HG03521 (cell line): ENCODE measurements at regions not wholly inside any gene's neighbourhood (a gene's known extent, or its start where the extent isn't known, plus 50 kb on each side); places are given as distances from the start of the nearest gene placed in this dataset.
A peak's percentile ranks its signal among the peaks of the same experiment; 100 is the strongest.
"Not testable (repeated sequence)": the region's sequence is repeated elsewhere in the genome, so short reads cannot be mapped to it uniquely, and the experiment has no call there.

ENCODE experiments used
- ATAC-seq: cut with Tn5 transposase; IDR thresholded peaks from one replicate; pipeline ENCODE4 v1.9.1; 2021; ENCODE audit warnings: mild to moderate bottlenecking, moderate library complexity; ENCODE audit not compliant: unreplicated experiment

DNA sequence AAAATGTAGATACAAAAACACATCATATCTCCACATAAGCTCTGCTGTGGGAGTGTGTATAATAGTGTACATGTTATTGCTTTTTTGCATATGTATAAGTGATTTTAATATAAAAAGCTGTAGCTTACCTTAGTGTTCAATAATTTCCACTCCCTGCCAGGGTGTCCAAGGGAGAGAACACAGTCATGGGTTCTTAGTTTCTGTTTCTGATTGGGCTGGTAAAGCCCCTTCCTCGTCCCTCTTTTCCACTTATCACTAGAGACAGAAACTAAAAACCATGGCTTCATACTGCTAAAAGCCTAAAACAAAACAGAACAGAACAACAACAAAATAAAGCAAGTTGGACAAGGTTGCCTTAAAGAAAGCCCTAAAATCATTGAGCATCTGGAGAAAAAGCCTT, 74.4 kb upstream of the S1PR3 start:
- no peak for ATAC-seq

DNA sequence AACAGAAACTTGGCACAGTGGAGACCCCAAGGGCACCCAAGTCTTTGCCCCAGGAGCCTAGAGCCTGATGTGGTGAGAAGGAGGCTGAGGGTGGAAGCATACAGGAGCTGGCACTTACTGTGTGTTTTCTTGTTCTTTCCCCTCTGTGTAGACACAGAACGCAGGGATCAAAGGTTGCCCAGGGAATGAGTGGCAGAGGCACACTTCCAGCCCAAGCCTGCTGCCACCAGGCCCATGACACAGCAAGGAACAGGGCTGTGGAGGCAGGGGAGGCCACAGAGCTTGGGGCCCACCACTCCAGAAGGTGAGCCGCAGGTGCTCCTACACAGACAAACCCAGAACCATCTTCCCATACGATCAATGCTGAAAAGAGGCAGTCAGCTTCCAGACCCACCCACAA, 73.9 kb upstream of the S1PR3 start:
- ATAC-seq, result no peak

- not testable (repeated sequence) for ATAC-seq
These were observed 72.7 kb upstream of the S1PR3 start for GRCh38 chr9:88918537-88918936.

DNA sequence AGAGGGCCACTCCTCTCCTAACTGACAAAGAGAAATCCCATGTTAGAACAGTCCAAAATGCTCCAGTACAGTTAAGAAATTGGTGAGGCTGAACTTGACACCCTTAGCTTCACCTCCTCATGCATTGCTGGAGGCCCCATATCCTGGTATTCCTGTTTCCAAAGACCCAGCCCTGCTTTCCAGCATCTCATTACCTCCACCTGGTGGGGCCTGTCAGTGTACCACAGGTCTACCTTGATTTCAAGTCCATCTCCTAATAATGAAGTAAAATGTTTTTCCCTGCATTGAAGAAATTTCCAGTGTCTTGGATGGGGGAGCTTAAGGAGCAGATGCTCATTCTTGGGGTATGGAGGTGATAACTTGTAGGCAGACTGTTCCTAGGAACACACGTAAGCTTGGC, 70.6 kb upstream of the S1PR3 start:
- ATAC-seq, result no peak

DNA sequence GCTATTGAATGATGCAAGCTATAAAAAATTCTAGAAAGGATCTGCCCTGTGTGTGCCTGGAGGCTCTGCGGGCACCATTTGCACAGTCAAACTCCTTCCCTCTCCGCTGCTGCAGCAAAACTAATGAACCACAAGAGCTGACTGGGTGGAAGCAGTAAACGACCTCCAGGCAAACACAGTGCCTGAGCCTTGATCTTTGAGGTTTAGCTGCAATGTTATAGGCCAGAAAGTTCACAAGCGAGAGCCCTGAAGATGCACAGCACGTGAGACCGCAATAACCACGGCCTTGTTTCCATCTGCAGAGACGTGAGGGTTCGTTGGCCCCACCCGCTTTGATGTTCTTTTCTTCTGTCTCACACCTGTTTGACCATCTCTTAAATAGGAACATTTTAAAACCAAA, 69.2 kb upstream of the S1PR3 start:
- no peak for ATAC-seq

- no peak for ATAC-seq
These were observed 68.2 kb upstream of the S1PR3 start for GRCh38 chr9:88923092-88923491.

DNA sequence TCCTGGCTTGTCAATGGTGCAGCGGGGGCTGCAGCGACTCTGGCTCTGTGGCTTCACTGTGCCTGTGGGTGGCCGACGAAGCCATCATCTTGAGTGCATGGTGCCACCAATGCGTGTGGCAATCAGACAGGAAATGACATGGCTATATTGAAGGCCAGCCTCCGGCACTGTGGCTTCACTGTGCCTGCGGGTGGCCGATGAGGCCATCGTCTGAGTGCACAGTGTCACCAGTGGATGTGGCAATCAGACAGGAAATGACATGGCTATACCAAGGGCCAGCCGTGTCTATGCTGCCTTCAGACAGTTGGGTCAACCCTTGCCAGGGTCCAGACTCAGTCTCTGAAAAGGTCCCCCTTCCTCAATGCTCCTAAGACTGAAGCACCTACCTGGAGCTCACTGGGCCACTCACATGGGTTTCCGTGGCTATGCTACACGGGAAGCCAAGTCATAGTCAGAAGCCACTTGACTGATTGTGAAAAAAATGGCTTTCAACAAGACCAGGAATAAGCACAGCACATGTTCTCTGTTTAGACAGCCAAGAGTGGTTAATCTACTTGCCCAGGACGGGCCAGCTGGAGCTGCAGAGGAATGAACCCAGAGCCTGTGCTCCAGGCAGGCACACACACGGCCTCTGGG, 67.5 kb upstream of the S1PR3 start:
- ATAC-seq, result no peak

- ATAC-seq, result no peak
These were observed 65.8 kb upstream of the S1PR3 start for GRCh38 chr9:88925481-88925880.

DNA sequence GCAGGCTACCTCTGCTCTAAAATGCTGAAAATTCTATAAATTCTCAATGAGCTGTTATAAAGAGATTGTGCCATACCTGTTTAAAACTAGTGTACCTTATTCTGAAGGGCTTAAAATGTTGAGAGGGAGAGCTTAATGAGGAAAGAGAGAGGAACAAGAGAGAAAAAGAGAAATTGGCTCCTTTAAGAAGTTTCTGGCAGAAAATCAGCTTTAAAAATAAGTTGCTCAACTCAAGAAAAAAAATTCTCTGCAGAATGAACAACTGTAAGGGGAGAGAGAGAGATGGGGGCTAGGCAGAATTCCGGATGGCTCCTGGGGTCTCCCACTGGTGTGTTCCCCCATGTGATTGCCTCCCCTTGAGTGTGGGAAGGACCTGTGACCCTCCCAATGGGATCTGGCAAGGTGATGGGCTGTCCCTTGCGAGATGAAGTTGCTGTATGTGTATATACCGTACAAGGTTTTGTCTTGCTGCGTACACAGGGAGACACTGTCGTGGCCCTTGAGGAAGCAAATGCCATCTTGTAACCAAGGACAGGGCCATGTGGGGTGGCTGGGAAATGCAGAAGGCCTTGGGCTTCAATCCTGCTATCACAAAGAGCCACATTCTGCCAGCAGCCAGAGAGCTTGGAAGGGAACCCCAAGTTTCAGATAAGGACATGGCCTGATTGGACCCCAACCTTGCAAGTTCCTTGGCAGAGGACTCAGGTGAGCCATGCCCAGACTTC, 64.3 kb upstream of the S1PR3 start:
- no peak for ATAC-seq

DNA sequence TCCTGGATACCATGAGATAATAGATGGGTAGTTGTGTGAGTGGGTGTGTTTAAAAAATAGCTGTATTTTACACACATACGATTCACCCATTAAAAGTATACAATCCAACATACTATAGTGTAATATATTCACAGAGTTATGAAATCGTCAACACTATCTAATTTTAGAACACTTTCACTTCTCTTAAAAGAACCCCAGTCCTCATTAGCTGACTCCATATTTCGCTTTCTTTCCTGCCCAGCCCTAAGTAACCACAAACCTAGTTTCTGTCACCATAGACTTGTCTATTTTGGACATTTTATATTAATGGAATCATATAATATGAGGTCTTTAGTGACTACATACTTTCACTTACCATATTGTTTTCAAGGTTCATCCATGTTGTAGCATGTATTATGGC, 63.8 kb upstream of the S1PR3 start:
- peak; percentile 48 for ATAC-seq

- ATAC-seq, result no peak
These were observed 60.6 kb upstream of the S1PR3 start for GRCh38 chr9:88930716-88931115.

GRCh38 chr9:88932766-88933165, 58.5 kb upstream of the S1PR3 start:
- ATAC-seq, result no peak

GRCh38 chr9:88933607-88934379, 57.5 kb upstream of the S1PR3 start:
- ATAC-seq, result no peak

DNA sequence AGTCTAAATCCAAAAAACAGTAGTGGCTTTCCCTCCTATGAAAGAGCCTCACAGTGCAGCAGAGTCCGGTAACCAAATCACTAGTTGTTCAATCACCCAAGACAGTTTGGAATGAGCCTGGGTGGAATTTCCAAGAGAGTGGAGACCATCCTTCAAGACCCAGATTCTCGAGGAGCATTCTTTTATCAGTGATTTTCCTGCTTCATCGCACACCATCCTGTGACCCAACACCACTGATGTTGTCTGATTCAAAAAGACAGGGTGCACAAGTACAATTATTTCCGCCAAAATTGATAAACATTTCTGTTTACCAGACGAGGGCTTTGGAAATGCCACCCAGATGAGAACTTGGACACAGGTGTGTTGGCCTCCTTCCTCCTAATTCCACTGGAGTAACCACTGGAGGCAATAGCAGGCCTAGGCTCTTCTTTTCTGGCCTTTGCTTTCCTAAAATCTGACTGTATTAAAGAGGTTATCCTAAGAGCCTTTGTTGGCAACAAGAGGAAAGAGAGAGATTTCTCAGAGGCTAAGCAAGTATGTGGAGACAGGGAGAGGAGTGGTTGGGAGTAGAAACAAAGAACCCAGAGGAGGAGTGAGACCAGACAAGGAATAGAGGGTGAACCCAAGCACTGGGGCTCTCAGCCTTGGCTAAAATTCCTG, 56.3 kb upstream of the S1PR3 start:
- no peak for ATAC-seq

- ATAC-seq, result no peak
These were observed 55.1 kb upstream of the S1PR3 start for GRCh38 chr9:88936132-88936531.

GRCh38 chr9:88936668-88937067, 54.6 kb upstream of the S1PR3 start:
- no peak for ATAC-seq

- ATAC-seq, result no peak
These were observed 54.0 kb upstream of the S1PR3 start for GRCh38 chr9:88937248-88937647.

DNA sequence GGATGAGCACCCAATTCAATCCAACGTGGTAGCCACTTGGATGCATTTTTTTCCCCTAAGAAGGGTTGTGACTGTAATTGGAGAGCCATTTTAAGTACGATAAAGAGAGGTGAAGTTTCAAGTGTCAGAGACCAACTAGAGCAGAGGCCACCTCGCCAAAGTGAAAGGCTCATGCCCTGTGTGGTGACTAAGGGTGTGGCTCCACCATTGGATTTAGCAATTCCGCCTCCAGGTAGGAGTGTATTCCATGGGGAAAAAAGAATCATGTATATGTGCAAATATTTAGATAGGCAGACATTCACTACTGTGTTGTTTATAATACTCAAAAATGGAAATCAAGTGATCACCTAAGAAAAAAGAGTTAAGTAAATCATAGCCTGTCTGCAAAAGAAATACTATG, 53.1 kb upstream of the S1PR3 start:
- no peak for ATAC-seq
